Peyer's patch (tissue), 4 donors: ENCODE measurements at regions not wholly inside any gene's neighbourhood (a gene's known extent, or its start where the extent isn't known, plus 50 kb on each side); places are given as distances from the start of the nearest gene placed in this dataset.

Experiments
- DNase-seq, 3 donors: peaks; one replicate each; pipeline ENCODE4 v3.0.0-alpha.2; 2017 to 2019
- H3K27ac ChIP-seq, 4 donors: fragments of 200-600 bp; sonication (generic); one replicate each; pipeline ENCODE4 v1.5.1; 2016 to 2019
- H3K27me3 ChIP-seq, 2 donors: fragments of 200-600 bp; sonication (generic); one replicate each; pipeline ENCODE4 v1.5.1; 2019
- H3K36me3 ChIP-seq, 3 donors: fragments of 200-600 bp; sonication (generic); one replicate each; pipeline ENCODE4 v1.5.1; 2016 to 2019
- H3K4me1 ChIP-seq, 4 donors: fragments of 200-600 bp; sonication (generic); one replicate each; pipeline ENCODE4 v1.5.1; 2016 to 2019
- H3K4me3 ChIP-seq, 4 donors: fragments of 200-600 bp; sonication (generic); 1 replicate in 3 of 4; 2 replicates in 1 of 4; pipeline ENCODE4 v1.5.1; 2016 to 2019; ENCODE audit warnings: mild to moderate bottlenecking in 1 of 4
- H3K9me3 ChIP-seq, 4 donors: fragments of 200-600 bp; sonication (generic); one replicate each; pipeline ENCODE4 v1.5.1; 2016 to 2019; ENCODE audit warnings: mild to moderate bottlenecking in 1 of 4
- POLR2A ChIP-seq, 2 donors: fragments of 450-650 bp; IDR thresholded peaks; one replicate each; pipeline ENCODE4 v1.5.1; 2017; ENCODE audit warnings: antibody characterized with exemption in 2 of 2, mild to moderate bottlenecking in 2 of 2, moderate library complexity in 2 of 2
- TF ChIP-seq, protein P1 (sequence below), 6 experiments: fragments of 450-650 bp in 4 of 6; fragments of 200-600 bp in 2 of 6; sonication (generic) in 1 of 6; IDR thresholded peaks; one replicate each; pipeline ENCODE4 v1.5.1; 2017 to 2019; ENCODE audit warnings: antibody characterized with exemption in 6 of 6, mild to moderate bottlenecking in 3 of 6, moderate library complexity in 1 of 6

DNA sequence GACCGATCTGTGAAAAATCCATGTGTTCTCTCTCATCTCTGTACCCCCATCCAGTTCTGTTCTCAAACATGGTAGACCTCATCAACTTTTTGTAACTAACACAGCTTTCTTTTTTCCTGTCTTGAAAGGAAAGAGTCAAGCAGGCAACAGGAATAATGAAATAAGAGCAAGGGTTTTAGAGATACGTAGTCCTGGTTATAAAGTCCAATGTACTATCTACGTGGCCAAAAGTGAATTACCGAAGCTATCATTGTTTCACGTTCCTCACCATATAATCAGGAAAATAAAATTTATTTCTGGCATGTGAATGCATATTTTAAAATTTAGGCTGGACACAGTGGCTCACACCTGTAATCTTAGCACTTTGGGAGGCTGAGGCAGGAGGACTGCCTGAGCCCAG lies 472.2 kb upstream of the ANO3 start:
- TF ChIP-seq, protein P1, sequence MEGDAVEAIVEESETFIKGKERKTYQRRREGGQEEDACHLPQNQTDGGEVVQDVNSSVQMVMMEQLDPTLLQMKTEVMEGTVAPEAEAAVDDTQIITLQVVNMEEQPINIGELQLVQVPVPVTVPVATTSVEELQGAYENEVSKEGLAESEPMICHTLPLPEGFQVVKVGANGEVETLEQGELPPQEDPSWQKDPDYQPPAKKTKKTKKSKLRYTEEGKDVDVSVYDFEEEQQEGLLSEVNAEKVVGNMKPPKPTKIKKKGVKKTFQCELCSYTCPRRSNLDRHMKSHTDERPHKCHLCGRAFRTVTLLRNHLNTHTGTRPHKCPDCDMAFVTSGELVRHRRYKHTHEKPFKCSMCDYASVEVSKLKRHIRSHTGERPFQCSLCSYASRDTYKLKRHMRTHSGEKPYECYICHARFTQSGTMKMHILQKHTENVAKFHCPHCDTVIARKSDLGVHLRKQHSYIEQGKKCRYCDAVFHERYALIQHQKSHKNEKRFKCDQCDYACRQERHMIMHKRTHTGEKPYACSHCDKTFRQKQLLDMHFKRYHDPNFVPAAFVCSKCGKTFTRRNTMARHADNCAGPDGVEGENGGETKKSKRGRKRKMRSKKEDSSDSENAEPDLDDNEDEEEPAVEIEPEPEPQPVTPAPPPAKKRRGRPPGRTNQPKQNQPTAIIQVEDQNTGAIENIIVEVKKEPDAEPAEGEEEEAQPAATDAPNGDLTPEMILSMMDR (IDR thresholded peaks at IDR 0.05): no peak
- TF ChIP-seq POLR2A (IDR thresholded peaks at IDR 0.05): no peak
- Histone ChIP-seq H3K36me3 (no peaks in the 10 kb centered on the region), H3K27ac (peak overlapping the region in 2 of 4 donors; percentile 17 to 79), H3K9me3 (no peaks in the 10 kb centered on the region), H3K4me3 (peak overlapping the region in 1 of 4 donors; percentile 14), H3K27me3 (no peaks in the 10 kb centered on the region), H3K4me1 (peaks cover 0 to 11% (median 0%) of the 10 kb centered on the region in 4 donors)
- DNase-seq: no peak

DNA sequence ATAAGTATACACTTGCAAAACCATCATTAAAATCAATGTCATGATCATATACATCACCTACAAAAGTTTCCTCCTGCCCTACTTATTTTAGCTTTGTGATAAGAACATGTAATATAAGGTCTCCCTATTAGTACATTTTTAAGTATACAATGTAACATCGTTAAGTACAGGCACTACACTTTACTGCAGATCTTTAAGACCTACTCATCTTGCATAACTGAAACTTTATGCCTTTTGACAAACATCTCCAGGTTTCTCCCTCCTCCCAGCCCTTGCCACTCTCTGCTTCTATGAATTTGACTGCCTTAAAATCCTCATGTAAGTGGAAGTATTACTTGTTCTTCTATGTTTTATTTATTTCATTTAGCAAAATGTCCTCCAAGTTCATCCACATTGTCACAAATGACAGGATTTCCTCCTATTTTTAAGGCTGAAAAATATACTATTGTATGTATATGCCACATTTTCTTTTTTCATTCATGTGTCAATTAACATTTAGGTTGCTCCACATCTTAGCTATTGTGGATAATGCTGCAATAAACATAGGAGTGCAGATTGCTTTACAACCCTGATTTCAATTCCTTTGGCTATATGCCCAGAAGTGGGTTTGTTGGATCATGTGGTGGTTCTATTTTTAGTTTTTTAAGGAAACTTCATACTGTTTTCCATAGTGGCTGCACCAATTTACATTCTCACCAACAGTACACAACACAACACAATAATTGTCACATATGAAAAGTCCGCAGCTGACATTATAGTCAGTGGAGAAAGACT lies 471.1 kb upstream of the ANO3 start:
- H3K4me1 ChIP-seq: peaks cover 0 to 11% (median 0%) of the 10 kb centered on the region in 4 donors
- no peak for DNase-seq
- no peaks in the 10 kb centered on the region for H3K9me3 ChIP-seq
- H3K4me3 ChIP-seq: no peak overlapping the region
- H3K27ac ChIP-seq: no peak overlapping the region
- H3K36me3 ChIP-seq: no peaks in the 10 kb centered on the region
- TF ChIP-seq, protein P1 (IDR thresholded peaks at IDR 0.05): no peak
- TF ChIP-seq POLR2A (IDR thresholded peaks at IDR 0.05): no peak
- no peaks in the 10 kb centered on the region for H3K27me3 ChIP-seq

DNA sequence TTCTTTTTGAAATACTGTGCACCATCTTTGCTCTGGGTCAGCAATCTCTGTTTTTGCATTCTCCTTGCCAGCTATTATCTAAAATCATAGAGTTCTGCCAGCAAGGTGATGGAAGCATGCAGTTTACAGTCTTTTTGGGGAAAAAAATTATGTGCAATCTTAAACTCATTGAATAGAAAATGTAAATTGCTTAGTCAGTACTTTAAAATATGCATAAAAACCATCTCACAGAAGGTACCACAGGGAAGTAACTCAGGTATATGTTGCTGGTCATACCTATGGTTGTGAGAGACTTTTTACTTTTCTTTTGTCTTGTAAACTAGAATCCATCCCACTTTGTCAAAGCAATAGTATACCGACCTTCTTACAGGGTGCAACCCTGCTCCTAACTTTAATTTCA lies 469.8 kb upstream of the ANO3 start:
- Histone ChIP-seq H3K36me3 (no peaks in the 10 kb centered on the region), H3K4me3 (no peak overlapping the region), H3K27me3 (no peaks in the 10 kb centered on the region), H3K27ac (no peak overlapping the region), H3K4me1 (peaks cover 0 to 11% (median 0%) of the 10 kb centered on the region in 4 donors), H3K9me3 (no peaks in the 10 kb centered on the region)
- DNase-seq: no peak
- no peak for TF ChIP-seq POLR2A (IDR thresholded peaks at IDR 0.05)
- TF ChIP-seq, protein P1 (IDR thresholded peaks at IDR 0.05): no peak

DNA sequence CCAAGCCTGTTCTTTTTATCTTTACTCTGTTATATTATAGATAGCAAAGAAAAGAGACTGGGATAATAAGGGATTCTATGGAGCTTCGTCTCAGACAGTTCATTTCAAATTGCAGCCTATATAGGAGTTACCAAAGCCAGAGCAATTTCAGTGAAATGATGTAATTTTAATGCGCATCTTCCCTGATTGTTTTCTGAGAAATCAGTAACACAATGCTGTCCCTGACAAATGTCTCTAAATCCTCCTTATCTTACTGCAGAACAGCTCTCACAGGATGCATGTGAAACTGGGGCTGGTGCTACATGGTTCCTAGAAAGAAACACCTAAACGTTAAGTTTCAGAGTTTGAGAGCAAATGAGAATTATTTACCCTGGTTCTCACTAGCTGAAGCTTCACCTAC lies 467.9 kb upstream of the ANO3 start:
- TF ChIP-seq POLR2A (IDR thresholded peaks at IDR 0.05): no peak
- TF ChIP-seq, protein P1 (IDR thresholded peaks at IDR 0.05): no peak
- Histone ChIP-seq H3K4me3 (no peak overlapping the region), H3K27ac (no peak overlapping the region), H3K27me3 (no peaks in the 10 kb centered on the region), H3K4me1 (peaks cover 0 to 11% (median 0%) of the 10 kb centered on the region in 4 donors), H3K9me3 (no peaks in the 10 kb centered on the region), H3K36me3 (no peaks in the 10 kb centered on the region)
- no peak for DNase-seq

GRCh38 chr11:25876456-25876965 lies 455.4 kb upstream of the ANO3 start:
- Histone ChIP-seq H3K4me3 (no peak overlapping the region), H3K27ac (no peak overlapping the region), H3K4me1 (no peaks in the 10 kb centered on the region), H3K27me3 (no peaks in the 10 kb centered on the region), H3K36me3 (no peaks in the 10 kb centered on the region), H3K9me3 (no peaks in the 10 kb centered on the region)
- no peak for DNase-seq
- TF ChIP-seq POLR2A (IDR thresholded peaks at IDR 0.05): no peak
- TF ChIP-seq, protein P1 (IDR thresholded peaks at IDR 0.05): no peak
